NCI-H446 (cell line): ENCODE measurements at regions not wholly inside any gene's neighbourhood (a gene's known extent, or its start where the extent isn't known, plus 50 kb on each side); places are given as distances from the start of the nearest gene placed in this dataset.

Experiments
- DNase-seq, 2 experiments: peaks; one replicate each; lab custom pipeline; 2025; lab: John Stamatoyannopoulos, UW

DNA sequence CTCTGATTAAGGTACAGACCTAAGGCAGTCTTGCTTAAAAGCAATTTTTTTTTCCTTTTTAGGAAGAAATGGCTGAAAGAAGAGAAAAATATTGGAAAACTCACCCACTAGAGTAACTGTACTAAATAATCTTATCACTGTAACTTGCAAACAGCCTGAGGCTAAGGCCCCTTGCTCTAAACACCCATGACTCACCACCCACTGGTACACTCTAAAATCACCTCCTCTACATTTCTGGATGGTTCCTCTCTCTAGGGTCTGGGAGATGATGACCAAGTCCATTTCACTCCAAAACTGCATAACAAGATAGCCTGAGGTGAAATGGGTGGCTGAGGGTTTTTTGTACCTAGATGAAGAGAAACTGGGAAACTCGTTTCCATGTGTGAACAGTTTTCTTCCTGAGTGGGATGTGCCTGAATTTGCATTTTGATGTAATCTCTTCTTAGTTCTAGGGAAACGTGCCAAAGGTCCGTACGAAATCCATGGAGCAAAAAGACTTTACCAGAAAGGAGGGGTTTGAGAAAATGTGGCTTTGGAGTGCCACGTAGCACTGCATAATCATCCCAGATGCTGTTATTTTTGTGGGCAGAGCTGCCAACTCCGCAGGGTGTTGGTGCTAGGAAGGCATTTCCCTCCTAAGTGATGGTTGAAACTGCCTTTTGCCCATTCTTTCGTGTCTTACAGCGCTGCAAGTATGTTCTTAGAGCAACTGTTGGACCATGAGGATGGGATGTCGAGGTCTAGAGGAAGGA lies 113.5 kb upstream of the C10orf90 start:
- DNase-seq: no peak

DNA sequence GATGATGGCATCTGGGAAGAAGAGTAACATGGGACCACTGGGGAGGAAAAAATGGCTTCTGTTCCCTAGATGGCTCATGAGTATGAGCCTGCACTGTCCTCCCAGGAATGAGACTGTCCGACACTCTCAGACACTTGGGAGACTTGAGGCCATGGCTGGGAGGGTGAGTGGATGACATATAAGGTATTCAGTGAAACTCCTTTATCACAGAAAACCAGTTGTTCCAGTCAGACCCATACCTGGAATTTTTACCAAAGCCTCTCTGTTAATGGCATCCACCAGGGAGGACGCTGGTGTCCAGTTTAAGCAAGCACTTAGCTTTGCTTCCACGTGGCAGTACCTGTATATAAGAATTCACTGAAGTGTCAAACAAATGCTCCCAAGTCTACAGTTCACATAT lies 116.7 kb upstream of the C10orf90 start:
- no peak for DNase-seq

- DNase-seq: no peak
Observed at GRCh38 chr10:126795318-126795717, 109.9 kb upstream of the DOCK1 start.

DNA sequence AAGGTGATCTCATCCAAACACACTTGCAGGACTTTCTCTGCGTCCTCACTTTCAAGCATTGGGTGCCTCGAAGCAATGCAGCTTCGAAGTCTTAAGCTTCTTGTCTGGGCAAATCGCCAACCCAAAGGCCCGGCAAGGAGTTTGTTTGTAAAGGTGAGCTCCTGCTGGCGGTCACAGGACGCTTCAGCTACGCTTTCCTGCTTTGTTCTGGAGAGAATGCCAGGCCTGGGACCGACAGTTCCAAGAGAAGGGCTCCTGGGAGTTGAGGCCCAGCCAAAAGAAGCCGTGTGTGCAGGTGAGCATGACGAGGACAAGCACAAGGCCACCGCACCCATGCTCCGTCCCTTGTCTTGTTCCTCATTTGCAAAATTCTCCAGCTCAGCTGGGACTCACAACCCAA lies 106.6 kb upstream of the DOCK1 start:
- no peak for DNase-seq

GRCh38 chr10:126803394-126803793 lies 101.8 kb upstream of the DOCK1 start:
- DNase-seq: no peak

DNA sequence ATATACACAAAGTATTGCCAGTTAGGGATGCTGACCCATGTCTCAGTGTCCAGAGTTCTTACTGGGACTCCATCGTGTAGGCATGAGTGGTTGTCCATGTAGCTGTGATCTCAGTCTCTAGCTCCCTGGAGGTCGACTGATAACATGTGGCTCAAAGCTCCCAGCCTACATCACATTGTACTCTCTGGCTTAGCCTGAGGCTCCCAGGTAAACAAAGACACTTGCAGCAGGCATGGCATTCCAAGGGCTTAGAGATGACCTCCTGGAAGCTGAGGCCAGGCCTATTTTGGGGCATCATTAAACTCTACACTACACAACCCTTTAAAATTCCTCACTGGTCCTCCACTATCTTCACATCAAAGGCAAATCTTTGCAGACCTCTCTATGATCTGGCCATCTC lies 100.8 kb upstream of the DOCK1 start:
- no peak for DNase-seq

- no peak for DNase-seq
Observed at GRCh38 chr10:126806498-126806897, 98.7 kb upstream of the DOCK1 start.

GRCh38 chr10:126806991-126807702 lies 98.1 kb upstream of the DOCK1 start:
- DNase-seq: no peak

- no peak for DNase-seq
Observed at GRCh38 chr10:126808103-126808502, 97.1 kb upstream of the DOCK1 start.

- DNase-seq: no peak
Observed at GRCh38 chr10:126813432-126813831, 91.8 kb upstream of the DOCK1 start.

DNA sequence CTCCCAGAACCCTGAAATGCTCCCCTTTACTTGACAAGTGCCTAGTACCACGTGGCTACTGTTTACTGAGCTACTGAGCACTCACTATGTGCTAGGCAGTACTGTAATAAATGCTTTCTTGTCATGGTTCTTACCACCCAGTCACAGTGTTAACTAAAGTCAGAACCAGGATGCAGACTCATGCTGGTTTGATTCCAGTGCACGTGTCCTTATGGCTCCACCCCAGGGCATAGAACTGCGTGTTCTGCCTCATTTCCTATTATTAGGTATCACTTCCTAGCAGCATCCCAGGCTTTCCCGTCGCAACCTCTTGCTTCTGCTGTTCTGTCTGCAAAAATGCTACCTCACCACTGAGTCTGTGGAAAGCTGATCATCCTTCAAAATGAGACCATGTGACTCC lies 71.7 kb upstream of the DOCK1 start:
- no peak for DNase-seq

DNA sequence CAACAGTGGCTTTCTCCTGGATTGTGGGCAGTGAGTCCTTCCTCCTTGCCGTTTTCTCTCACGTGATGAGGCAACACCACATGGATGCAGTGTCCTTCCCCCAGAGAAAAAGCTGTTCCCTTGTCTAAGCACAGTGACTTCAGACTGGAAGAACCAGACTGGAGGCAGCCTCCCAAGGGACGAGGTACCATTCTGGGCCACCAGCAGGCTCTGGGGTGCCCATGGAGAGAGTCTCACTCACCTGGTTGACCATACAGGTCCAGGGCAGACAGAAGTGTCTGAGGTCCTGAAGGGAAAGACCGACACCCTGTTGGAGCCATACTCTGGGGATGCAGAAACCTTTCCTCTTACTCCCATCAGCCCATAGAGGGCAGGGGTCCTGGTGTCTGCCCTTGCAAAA lies 69.2 kb upstream of the DOCK1 start:
- DNase-seq: no peak

DNA sequence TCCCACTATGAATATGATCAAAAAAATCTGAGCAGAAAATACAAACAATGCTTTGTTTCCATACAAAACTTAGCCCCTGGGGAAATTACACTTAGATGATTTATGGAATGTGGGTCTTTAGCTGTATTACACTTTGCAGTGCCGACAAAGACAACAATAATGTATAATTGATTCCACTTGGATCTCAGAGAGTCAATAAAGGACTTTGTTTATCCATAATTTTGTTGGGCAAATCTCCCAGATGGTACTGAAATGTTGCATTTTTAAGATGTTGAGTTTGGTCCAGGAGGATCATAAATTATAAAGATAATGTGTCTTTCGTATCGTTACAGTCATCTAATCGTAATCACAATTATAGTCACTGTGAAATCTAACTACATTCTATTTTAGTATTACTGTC lies 66.9 kb upstream of the DOCK1 start:
- DNase-seq: no peak

GRCh38 chr10:126839094-126839761 lies 66.0 kb upstream of the DOCK1 start:
- DNase-seq: no peak

DNA sequence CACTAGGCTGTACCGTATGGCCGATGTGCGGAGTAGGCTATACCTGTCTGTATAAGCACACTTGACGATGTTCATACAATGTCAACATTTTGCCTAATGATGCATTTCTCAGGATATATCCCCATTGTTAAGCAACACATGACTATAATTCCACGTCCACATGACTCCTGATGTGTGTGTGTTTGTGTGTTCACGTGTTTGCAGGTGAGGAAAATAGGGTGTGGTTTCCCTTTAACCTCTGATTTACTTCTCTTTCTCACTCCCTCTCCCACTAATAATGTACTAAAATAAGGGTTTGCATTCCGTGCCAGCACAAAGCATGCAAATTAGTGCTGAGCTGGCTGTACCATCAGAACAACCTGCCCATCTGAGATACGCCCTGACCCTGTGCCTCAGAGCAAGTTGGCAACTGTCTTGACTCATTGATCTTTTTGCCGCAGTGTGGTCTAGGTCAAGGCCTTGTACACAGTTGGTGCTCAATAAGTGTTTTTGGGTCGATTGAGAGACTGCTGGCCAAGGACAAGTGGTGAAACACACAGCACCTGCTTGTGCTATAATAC lies 64.6 kb upstream of the DOCK1 start:
- DNase-seq: no peak

GRCh38 chr10:126841341-126841895 lies 63.8 kb upstream of the DOCK1 start:
- no peak for DNase-seq

- no peak for DNase-seq
Observed at GRCh38 chr10:126842356-126842755, 62.9 kb upstream of the DOCK1 start.

GRCh38 chr10:126842836-126843235 lies 62.4 kb upstream of the DOCK1 start:
- no peak for DNase-seq

GRCh38 chr10:126843299-126843934 lies 61.8 kb upstream of the DOCK1 start:
- no peak for DNase-seq

- DNase-seq: no peak
Observed at GRCh38 chr10:126844406-126844805, 60.8 kb upstream of the DOCK1 start.

DNA sequence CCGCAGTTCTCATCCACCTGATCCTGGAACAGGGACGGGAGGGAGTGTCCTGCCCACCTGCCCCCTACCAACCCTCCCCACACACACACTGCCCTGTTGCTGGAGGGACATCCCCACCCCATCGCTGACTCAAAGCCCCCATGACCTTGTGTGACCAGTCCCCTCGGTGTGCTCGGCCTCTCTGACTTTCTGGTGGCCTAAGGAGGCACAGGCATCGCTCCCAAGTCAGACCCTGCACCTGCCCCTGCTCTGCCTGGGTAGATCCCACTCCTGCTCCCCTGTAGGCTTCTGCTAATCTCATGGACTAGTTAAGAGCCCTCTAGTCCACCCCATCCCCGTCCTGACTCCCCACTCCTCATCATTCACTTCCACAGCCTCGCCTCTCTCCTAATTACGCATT lies 58.8 kb upstream of the DOCK1 start:
- no peak for DNase-seq

DNA sequence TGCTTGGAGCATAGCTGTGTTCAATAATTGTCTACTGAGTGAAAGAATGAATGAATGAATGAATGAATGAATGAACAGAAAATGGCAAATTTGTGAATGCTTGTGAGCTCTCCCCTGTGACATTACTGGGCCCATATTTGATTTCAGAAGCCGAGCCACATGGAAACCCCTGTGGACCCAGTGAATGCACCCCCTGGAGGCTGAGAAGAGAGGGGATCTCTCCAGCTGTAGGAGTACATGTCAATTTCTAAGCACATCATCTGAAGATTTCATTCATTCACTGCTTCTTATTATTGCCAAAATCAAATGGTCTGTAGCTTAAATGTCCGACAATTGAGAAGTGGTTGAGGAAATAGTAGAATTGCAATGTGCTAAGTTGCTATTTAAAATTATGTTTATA lies 58.3 kb upstream of the DOCK1 start:
- no peak for DNase-seq
